Skeletal muscle satellite cell (primary cell): ENCODE measurements at regions not wholly inside any gene's neighbourhood (a gene's known extent, or its start where the extent isn't known, plus 50 kb on each side); places are given as distances from the start of the nearest gene placed in this dataset.

Source experiments
- H3K27me3 ChIP-seq: 2 replicates; pipeline ENCODE4 v1.7.0; 2013; ENCODE audit warnings: low read length; ENCODE audit not compliant: control insufficient read depth, insufficient read depth
- H3K36me3 ChIP-seq: 2 replicates; pipeline ENCODE4 v1.7.0; 2013; ENCODE audit warnings: mild to moderate bottlenecking, control low read depth, low read length; ENCODE audit not compliant: insufficient read depth
- H3K4me1 ChIP-seq: 2 replicates; pipeline ENCODE4 v1.7.0; 2013; ENCODE audit warnings: low read length; ENCODE audit not compliant: control insufficient read depth, insufficient read depth
- H3K4me2 ChIP-seq: 2 replicates; pipeline ENCODE4 v1.7.0; 2013; ENCODE audit warnings: mild to moderate bottlenecking, low read length
- H3K4me3 ChIP-seq: 2 replicates; pipeline ENCODE4 v1.7.0; 2013; ENCODE audit warnings: low read length
- H3K9ac ChIP-seq: 2 replicates; pipeline ENCODE4 v1.7.0; 2013; ENCODE audit warnings: mild to moderate bottlenecking, low read depth, low read length, moderate library complexity
- H3K9me3 ChIP-seq: replicated peaks from 2 replicates; pipeline ENCODE4 v1.7.0; 2013; ENCODE audit warnings: mild to moderate bottlenecking, control low read depth, low read length

GRCh38 chr18:984004-984403 is 79.3 kb downstream of the ADCYAP1 start:
- H3K4me3 ChIP-seq, result no peak overlapping the region
- H3K4me1 ChIP-seq, result no peaks in the 10 kb centered on the region
- H3K9me3 ChIP-seq, result no peaks in the 10 kb centered on the region
- no peaks in the 10 kb centered on the region for H3K36me3 ChIP-seq
- no peaks in the 10 kb centered on the region for H3K27me3 ChIP-seq
- H3K9ac ChIP-seq, result no peak overlapping the region
- no peak overlapping the region for H3K4me2 ChIP-seq

- Histone ChIP-seq H3K27me3 (no peaks in the 10 kb centered on the region), H3K4me3 (no peak overlapping the region), H3K9me3 (no peaks in the 10 kb centered on the region), H3K9ac (no peak overlapping the region), H3K4me2 (no peak overlapping the region), H3K36me3 (no peaks in the 10 kb centered on the region), H3K4me1 (no peaks in the 10 kb centered on the region)
Measured at GRCh38 chr18:985212-985661, 80.6 kb downstream of the ADCYAP1 start.

- H3K36me3 ChIP-seq, result no peaks in the 10 kb centered on the region
- H3K27me3 ChIP-seq, result no peaks in the 10 kb centered on the region
- H3K4me3 ChIP-seq, result no peak overlapping the region
- no peak overlapping the region for H3K9ac ChIP-seq
- no peaks in the 10 kb centered on the region for H3K4me1 ChIP-seq
- H3K4me2 ChIP-seq, result no peak overlapping the region
- no peaks in the 10 kb centered on the region for H3K9me3 ChIP-seq
Measured at GRCh38 chr18:986051-986450, 81.4 kb downstream of the ADCYAP1 start.

- H3K4me2 ChIP-seq, result no peak overlapping the region
- no peaks in the 10 kb centered on the region for H3K36me3 ChIP-seq
- no peak overlapping the region for H3K4me3 ChIP-seq
- H3K9me3 ChIP-seq, result no peaks in the 10 kb centered on the region
- no peaks in the 10 kb centered on the region for H3K27me3 ChIP-seq
- H3K4me1 ChIP-seq, result no peaks in the 10 kb centered on the region
- no peak overlapping the region for H3K9ac ChIP-seq
Measured at GRCh38 chr18:986552-986951, 81.9 kb downstream of the ADCYAP1 start.

GRCh38 chr18:987325-988186 is 82.9 kb downstream of the ADCYAP1 start:
- no peaks in the 10 kb centered on the region for H3K27me3 ChIP-seq
- no peaks in the 10 kb centered on the region for H3K36me3 ChIP-seq
- H3K9ac ChIP-seq, result no peak overlapping the region
- no peaks in the 10 kb centered on the region for H3K4me1 ChIP-seq
- H3K9me3 ChIP-seq, result no peaks in the 10 kb centered on the region
- H3K4me2 ChIP-seq, result no peak overlapping the region
- H3K4me3 ChIP-seq, result no peak overlapping the region

- H3K4me3 ChIP-seq, result no peak overlapping the region
- H3K4me2 ChIP-seq, result no peak overlapping the region
- no peaks in the 10 kb centered on the region for H3K9me3 ChIP-seq
- H3K4me1 ChIP-seq, result no peaks in the 10 kb centered on the region
- no peaks in the 10 kb centered on the region for H3K36me3 ChIP-seq
- H3K9ac ChIP-seq, result no peak overlapping the region
- no peaks in the 10 kb centered on the region for H3K27me3 ChIP-seq
Measured at GRCh38 chr18:989425-989824, 84.8 kb downstream of the ADCYAP1 start.

- H3K9ac ChIP-seq, result no peak overlapping the region
- no peaks in the 10 kb centered on the region for H3K4me1 ChIP-seq
- H3K9me3 ChIP-seq, result no peaks in the 10 kb centered on the region
- H3K36me3 ChIP-seq, result no peaks in the 10 kb centered on the region
- H3K4me3 ChIP-seq, result no peak overlapping the region
- no peaks in the 10 kb centered on the region for H3K27me3 ChIP-seq
- no peak overlapping the region for H3K4me2 ChIP-seq
Measured at GRCh38 chr18:990197-990596, 85.5 kb downstream of the ADCYAP1 start.

- Histone ChIP-seq H3K4me3 (no peak overlapping the region), H3K9ac (no peak overlapping the region), H3K36me3 (no peaks in the 10 kb centered on the region), H3K27me3 (no peaks in the 10 kb centered on the region), H3K4me2 (no peak overlapping the region), H3K9me3 (no peaks in the 10 kb centered on the region), H3K4me1 (peaks cover 5% of the 10 kb centered on the region)
Measured at GRCh38 chr18:991441-991840, 86.8 kb downstream of the ADCYAP1 start.

- H3K9ac ChIP-seq, result no peak overlapping the region
- H3K4me1 ChIP-seq, result peaks cover 5% of the 10 kb centered on the region
- no peak overlapping the region for H3K4me2 ChIP-seq
- H3K9me3 ChIP-seq, result no peaks in the 10 kb centered on the region
- H3K27me3 ChIP-seq, result no peaks in the 10 kb centered on the region
- no peaks in the 10 kb centered on the region for H3K36me3 ChIP-seq
- H3K4me3 ChIP-seq, result no peak overlapping the region
Measured at GRCh38 chr18:993560-993959, 88.9 kb downstream of the ADCYAP1 start.

- H3K9ac ChIP-seq, result no peak overlapping the region
- no peaks in the 10 kb centered on the region for H3K9me3 ChIP-seq
- no peak overlapping the region for H3K4me2 ChIP-seq
- no peaks in the 10 kb centered on the region for H3K36me3 ChIP-seq
- H3K4me3 ChIP-seq, result no peak overlapping the region
- H3K4me1 ChIP-seq, result peaks cover 5% of the 10 kb centered on the region
- H3K27me3 ChIP-seq, result no peaks in the 10 kb centered on the region
Measured at GRCh38 chr18:995629-996028, 91.0 kb downstream of the ADCYAP1 start.

- no peaks in the 10 kb centered on the region for H3K9me3 ChIP-seq
Measured at GRCh38 chr18:997499-997898, 92.8 kb downstream of the ADCYAP1 start.

GRCh38 chr18:998936-999335 is 94.3 kb downstream of the ADCYAP1 start:
- H3K4me3 ChIP-seq, result no peak overlapping the region
- no peaks in the 10 kb centered on the region for H3K27me3 ChIP-seq
- H3K9ac ChIP-seq, result no peak overlapping the region
- peaks cover 8% of the 10 kb centered on the region for H3K4me1 ChIP-seq
- H3K36me3 ChIP-seq, result no peaks in the 10 kb centered on the region
- H3K4me2 ChIP-seq, result no peak overlapping the region
- H3K9me3 ChIP-seq, result no peaks in the 10 kb centered on the region

More at GRCh38 chr18:997499-997898, 92.8 kb downstream of the ADCYAP1 start:
- H3K4me2 ChIP-seq, result no peak overlapping the region
- no peak overlapping the region for H3K9ac ChIP-seq
- no peak overlapping the region for H3K4me3 ChIP-seq
- H3K27me3 ChIP-seq, result no peaks in the 10 kb centered on the region
- peaks cover 7% of the 10 kb centered on the region for H3K4me1 ChIP-seq
- H3K36me3 ChIP-seq, result no peaks in the 10 kb centered on the region
